ENCODE measurements at regions not wholly inside any gene's neighbourhood (a gene's known extent, or its start where the extent isn't known, plus 50 kb on each side); places are given as distances from the start of the nearest gene placed in this dataset.

- no peaks in the 10 kb centered on the region for H3K79me2 ChIP-seq (ENCODE audit: insufficient read depth, low read length)
- H3K23ac ChIP-seq (ENCODE audit: insufficient read length, low read depth, low read length) = no peak overlapping the region
- H2BK15ac ChIP-seq (ENCODE audit: low read depth, low read length) = no peak overlapping the region
- H4K5ac ChIP-seq (ENCODE audit: insufficient read length, low read depth, low read length) = no peak overlapping the region
- H3K23me2 ChIP-seq (ENCODE audit: insufficient read length, low read depth, low read length, poor library complexity, severe bottlenecking) = no peaks in the 10 kb centered on the region
- H3K9ac ChIP-seq (ENCODE audit: extremely low read depth, insufficient read length, low read length) = no peak overlapping the region
- H3K18ac ChIP-seq (ENCODE audit: insufficient read length, low read depth, low read length) = no peak overlapping the region
- H2AFZ ChIP-seq (ENCODE audit: low read length) = no peak overlapping the region
- no CpG with 5 or more reads among the region's 6 CpGs for WGBS (ENCODE audit: extremely low coverage, insufficient read length, low lambda C conversion rate)
- no peak overlapping the region for H2BK120ac ChIP-seq (ENCODE audit: low read depth, low read length, poor library complexity, severe bottlenecking)
- TF ChIP-seq CTCF (conservative IDR thresholded peaks at IDR 0.05) = no peak
- H2BK12ac ChIP-seq (ENCODE audit: insufficient read length, low read depth, low read length) = no peak overlapping the region
- H3K27me3 Mint-ChIP-seq (ENCODE audit: low read depth) = no peaks in the 10 kb centered on the region
- no peak overlapping the region for H2BK5ac ChIP-seq (ENCODE audit: insufficient read length, low read length)
- H3K4me1 Mint-ChIP-seq = peaks cover 12 to 14% of the 10 kb centered on the region in 2 experiments
- no peak overlapping the region for H3K4me2 ChIP-seq (ENCODE audit: insufficient read depth, insufficient read length, low read length)
- H3K9me3 ChIP-seq (ENCODE audit: control insufficient read depth, low read depth, low read length) = no peaks in the 10 kb centered on the region
- H3K79me1 ChIP-seq (ENCODE audit: insufficient read depth, low read depth, low read length, poor library complexity, severe bottlenecking) = no peaks in the 10 kb centered on the region
- H3K14ac ChIP-seq (ENCODE audit: insufficient read depth, low read length) = no peak overlapping the region
- no peak overlapping the region for H2BK20ac ChIP-seq (ENCODE audit: low read depth, low read length, poor library complexity, severe bottlenecking)
- H3K4ac ChIP-seq (ENCODE audit: low read depth, low read length) = no peak overlapping the region
- H3K36me3 Mint-ChIP-seq (ENCODE audit: insufficient read depth in 1 of 3, low read depth in 3 of 3) = no peaks in the 10 kb centered on the region
- no peak overlapping the region for H4K8ac ChIP-seq (replicated peaks; ENCODE audit: insufficient read length, low read depth, low read length)
- H3K4me1 ChIP-seq (ENCODE audit: insufficient read depth, low read length) = no peaks in the 10 kb centered on the region
- no peak overlapping the region for H3T11ph ChIP-seq (ENCODE audit: low read length)
- no peak overlapping the region for H3K27ac Mint-ChIP-seq
- no peak for DNase-seq
- H2AK5ac ChIP-seq (ENCODE audit: insufficient read length, low read length) = no peak overlapping the region
- H3K9me3 Mint-ChIP-seq = no peaks in the 10 kb centered on the region
- no peak overlapping the region for H3K4me3 Mint-ChIP-seq
- no peak overlapping the region for H4K91ac ChIP-seq (ENCODE audit: insufficient read length, low read depth, low read length)
- no peaks in the 10 kb centered on the region for H4K20me1 ChIP-seq (ENCODE audit: control insufficient read depth, insufficient read depth, insufficient read length)
- no peak overlapping the region for H3K56ac ChIP-seq (ENCODE audit: insufficient read length, low read depth, low read length)
- H3K27me3 ChIP-seq (ENCODE audit: insufficient read depth, low read length) = no peaks in the 10 kb centered on the region
- no peak overlapping the region for H3K27ac ChIP-seq (ENCODE audit: insufficient read length, low read depth, low read length)
These were observed 225.0 kb downstream of the BLID start for GRCh38 chr11:121890946-121891515.
